NCI-H2107 treated with DMSO at 0.1 percent for 48 hours (cell line): ENCODE measurements at regions not wholly inside any gene's neighbourhood (a gene's known extent, or its start where the extent isn't known, plus 50 kb on each side); places are given as distances from the start of the nearest gene placed in this dataset.
"Not testable (repeated sequence)": the region's sequence is repeated elsewhere in the genome, so short reads cannot be mapped to it uniquely, and the experiment has no call there.

Experiments used
- DNase-seq: peaks from one replicate; lab custom pipeline; 2025; ENCODE audit not compliant: unreplicated experiment; lab: John Stamatoyannopoulos, UW

- no peak for DNase-seq
These were observed 1265.5 kb upstream of the ACVR2A start for GRCh38 chr2:146579147-146579930.

DNA sequence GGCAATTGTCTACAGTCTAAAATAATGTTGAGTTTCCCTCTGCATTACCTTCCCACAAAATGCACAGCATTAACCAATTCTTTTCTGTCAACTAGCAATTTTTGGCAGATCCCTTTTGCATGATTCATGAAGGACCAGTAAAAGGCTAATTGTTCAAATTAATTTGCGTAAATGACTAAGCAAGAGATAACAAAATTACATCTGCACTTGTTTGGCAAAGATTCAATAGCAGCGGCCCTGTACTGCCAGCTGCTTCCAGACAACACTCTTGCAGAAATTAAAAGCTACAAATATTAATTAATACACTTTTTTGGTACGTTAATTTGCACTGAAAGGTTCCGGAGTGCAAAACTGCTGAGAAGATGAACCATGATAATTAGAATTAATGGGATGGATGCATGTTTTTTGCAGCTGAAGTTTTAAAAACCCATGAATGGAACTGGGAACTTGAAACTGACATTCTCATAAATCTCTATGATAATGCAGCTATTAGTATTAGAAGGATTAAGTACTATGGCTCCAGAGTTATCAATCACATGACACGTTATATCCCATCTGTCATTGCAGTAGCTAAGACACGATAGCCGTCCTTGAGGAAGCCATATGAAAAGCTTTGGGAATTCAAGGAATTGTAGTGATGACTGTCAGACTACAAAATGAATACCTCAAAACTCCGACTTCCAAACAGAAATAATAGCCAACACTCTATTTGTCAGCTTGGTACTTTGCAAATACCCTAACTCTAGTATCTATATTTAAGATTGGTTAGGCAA is 1268.3 kb upstream of the ACVR2A start:
- DNase-seq = no peak

GRCh38 chr2:146572598-146572997 is 1272.2 kb upstream of the ACVR2A start:
- DNase-seq = no peak

DNA sequence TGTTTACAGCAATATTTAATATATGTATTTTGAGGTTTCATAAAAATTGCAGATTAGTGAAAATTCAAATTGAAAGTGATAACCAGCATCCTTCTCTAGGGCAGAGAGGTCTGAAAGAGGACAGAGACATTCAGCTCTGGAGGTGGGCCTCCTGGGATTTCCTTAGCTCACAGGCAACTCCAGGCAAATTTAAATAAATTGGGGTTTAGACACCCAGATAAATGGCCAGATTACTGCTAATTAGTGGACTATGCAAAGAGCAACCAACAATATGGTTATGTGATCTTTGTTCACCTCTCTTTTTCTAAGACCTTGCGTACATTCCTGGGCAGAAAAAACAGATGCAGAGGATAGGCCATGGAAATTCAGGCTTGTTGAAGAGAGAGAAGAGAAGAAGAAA is 1282.8 kb upstream of the ACVR2A start:
- no peak for DNase-seq

DNA sequence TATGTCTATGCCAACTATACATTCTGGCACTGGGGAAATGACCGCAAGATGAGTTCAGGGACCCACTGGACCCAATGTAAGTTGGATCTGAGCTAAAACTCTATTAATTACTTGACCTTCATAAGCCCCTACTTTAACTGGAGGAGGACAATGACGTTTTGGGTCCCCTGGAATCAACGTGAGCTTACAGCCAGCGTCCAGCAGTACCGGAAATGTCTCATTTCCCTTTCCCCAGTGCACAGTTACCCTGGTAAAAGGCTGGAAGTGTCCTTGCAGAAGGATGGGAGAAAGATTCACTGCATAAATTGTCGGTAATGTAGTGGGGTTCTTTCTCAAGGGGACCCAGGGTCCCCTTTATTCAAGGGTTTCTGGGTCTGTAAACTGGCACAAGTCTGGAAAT is 1297.6 kb upstream of the ACVR2A start:
- DNase-seq = no peak

DNA sequence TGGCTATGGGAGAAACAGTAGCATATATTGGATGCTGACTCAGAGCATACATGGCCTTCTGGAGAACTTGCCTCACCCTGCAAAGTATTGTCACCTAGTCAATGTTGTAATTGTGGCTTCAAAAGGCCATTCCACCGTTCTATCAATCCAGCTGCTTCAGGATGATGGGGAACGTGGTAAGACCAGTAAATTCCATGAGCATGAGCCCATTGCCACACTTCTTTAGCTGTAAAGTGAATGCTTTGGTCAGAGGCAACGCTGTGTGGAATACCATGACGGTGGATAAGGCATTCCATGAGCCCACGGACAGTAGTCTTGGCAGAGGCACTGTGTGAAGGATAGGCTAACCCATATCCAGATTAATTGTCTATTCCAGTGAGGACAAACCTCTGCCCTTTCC is 1300.1 kb upstream of the ACVR2A start:
- no peak for DNase-seq

GRCh38 chr2:146541896-146542295 is 1302.9 kb upstream of the ACVR2A start:
- DNase-seq = no peak

GRCh38 chr2:146540271-146540932 is 1304.4 kb upstream of the ACVR2A start:
- no peak for DNase-seq

- DNase-seq = not testable (repeated sequence)
These were observed 1305.1 kb upstream of the ACVR2A start for GRCh38 chr2:146539739-146540138.

DNA sequence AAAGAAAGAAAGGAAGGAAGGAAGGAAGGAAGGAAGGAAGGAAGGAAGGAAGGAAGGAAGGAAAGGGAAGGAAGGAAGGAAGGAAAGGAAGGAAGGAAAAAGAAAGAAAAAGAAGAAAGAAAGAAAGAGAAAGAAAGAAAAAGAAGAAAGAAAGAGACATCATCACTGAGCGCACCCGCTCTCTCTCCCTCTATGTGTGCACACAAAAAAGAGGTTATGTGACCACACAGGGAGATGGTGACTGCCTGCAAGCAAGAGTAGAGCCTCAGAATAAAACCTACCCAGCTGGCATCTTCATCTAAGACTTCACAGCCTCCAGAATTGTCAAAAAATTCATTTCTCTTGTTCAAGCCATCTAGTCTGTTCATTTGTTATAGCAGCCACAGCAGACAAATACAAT is 1307.4 kb upstream of the ACVR2A start:
- DNase-seq = no peak

DNA sequence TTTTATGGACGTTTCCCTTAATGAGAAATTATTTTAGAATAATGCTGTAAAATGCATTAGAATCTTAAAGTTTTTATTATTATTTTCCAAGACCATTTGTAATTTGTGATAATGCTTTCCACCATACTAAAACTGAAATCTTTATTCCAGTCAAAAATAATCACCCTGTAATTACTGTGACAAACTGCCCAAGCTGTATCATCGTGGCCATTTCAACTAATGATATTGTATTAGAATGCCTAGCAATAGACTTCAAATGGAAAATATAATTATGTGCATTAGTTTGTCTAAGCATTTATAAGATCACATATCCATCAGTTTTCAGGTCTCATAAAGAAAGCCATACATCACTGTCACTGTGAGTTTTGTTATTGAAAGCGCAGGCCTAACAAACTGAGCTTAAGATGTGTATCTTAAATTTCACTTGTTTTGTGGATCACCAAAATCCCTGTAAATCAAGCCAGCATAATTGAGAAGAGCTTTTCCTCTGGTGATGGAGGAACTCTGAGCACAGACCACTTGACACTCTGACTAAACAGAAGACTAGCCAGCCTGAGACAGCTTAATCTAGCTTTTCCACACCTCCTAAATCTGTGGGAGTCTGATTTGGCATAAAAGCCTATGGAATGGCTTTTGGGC is 1312.2 kb upstream of the ACVR2A start:
- no peak for DNase-seq

DNA sequence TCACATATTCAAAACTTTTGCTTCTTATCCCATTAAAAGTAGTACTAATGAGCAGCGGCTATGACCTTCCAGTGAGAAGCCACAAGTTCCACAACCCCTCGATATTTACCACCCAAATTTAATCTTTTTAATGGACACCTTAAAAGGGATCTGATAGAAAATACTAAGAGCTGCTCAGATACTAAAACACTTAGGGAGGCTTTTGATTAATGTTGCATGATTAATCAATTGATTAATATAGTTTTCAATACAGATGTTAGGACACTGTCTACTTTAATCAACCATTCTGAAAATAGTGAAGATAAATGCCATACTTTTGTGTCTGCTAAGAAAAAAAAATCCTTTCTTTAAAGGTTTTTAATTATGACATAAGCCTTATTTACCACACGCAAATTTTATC is 1312.8 kb upstream of the ACVR2A start:
- DNase-seq = no peak

GRCh38 chr2:146530886-146531285 is 1313.9 kb upstream of the ACVR2A start:
- no peak for DNase-seq

DNA sequence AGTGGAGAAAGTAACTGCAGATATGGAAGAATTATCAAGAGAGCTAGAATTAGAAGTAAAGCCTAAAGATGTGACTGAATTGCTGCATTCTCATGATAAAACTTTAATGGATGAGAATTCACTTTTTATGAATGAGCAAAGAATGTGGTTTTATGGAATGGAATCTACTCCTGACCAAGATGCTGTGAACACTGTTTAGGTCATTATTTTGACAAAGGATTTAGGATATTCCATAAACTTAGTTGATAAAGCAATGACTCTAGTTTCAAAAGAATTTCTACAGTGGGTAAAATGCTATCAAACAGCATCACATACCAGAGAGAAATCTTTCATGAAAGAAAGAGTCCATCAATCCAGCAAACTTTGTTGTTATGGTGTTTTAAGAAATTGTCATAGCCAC is 1317.7 kb upstream of the ACVR2A start:
- no peak for DNase-seq

DNA sequence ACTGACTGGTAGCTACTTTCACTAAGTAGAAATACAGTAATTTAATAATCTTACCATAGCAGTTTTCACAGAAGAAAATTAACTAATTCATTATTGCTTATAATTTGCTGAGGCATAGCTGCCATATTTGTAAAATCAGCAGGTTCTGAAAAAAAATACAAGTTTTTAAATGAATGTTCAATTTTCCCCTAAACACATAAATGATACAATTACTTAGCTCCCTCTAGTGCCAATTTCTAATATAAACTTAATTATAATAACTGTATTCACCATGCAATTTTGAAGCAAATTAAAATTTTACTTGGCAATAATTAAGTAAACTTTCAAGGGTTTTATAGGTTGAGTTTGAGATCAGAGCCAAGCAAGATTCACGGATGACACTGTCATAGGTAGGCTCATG is 1321.6 kb upstream of the ACVR2A start:
- peak; percentile 2 for DNase-seq

DNA sequence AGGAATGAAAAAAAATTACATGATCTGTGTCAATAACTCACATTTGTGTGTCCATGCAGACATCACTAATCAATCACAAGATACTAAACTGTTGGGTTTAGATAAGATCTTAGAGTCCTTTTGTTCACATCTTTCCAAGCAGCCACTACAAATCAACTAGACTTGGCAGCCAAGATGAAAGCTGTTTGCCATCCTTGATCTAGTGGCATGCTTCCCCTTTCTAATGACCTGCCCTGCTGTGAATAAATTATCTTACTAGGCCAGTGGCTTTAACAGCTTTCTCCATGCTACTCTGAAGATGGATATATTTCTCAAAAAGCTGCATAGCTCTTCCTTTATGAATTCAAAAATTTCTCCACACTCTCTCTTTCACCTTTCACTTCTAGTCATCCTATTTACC is 1338.0 kb upstream of the ACVR2A start:
- no peak for DNase-seq

DNA sequence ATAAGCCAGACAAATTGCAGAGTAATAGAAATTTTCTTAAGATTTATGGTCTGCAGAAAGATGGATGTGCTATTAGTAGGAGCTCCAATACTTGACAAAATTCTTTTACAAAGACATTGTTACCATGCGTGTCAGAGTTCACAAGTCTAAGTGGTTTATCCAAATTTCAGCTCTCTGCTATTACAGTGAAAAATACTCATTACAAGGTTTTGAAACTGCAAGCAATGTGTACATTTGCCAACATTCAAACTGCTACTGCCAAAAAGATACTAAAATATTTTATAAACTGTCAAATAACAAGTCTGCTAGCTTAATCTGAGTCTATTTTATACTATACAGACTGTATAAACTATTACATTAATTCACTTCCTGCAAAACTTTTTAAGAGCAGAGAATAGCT is 1341.5 kb upstream of the ACVR2A start:
- DNase-seq = no peak

- DNase-seq = no peak
These were observed 1348.6 kb upstream of the ACVR2A start for GRCh38 chr2:146496248-146496647.

DNA sequence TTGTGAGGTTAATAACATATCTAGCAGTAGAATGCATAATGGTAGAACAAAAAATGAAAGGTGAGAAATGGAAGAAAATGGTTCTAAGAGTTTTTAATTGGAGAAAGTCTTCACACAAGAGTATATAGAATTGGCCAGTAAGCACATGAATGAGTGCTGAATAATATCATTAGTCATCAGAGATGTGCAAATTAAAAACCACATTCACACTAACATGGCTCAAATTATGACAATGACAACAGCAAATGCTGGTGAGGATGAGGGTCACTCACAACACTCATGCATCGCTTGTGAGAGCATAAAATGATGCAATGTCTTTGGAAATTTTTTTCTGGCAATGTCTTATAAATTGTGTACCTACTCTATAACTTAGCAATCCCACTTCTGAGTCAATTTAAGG is 1355.4 kb upstream of the ACVR2A start:
- no peak for DNase-seq

DNA sequence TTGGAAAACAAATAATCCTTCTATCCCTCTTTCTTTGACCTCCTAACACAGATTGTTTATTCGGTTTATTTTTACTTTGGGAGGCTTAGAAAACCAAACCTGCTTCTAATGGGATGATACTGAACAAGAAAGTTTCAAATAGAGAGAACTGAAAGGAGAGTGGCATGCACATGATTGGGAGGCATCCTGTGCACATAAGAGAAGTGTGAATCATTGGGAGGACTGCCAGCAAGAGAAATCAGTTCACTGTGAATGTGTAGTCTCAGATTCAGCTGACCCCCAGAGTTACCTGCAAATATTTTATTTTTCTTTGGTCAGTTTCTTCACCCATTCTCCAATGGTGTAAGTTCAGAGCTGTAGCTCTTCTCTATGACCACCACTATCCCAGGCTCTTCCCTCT is 1363.2 kb upstream of the ACVR2A start:
- no peak for DNase-seq

- DNase-seq = no peak
These were observed 1367.4 kb upstream of the ACVR2A start for GRCh38 chr2:146477383-146477782.

DNA sequence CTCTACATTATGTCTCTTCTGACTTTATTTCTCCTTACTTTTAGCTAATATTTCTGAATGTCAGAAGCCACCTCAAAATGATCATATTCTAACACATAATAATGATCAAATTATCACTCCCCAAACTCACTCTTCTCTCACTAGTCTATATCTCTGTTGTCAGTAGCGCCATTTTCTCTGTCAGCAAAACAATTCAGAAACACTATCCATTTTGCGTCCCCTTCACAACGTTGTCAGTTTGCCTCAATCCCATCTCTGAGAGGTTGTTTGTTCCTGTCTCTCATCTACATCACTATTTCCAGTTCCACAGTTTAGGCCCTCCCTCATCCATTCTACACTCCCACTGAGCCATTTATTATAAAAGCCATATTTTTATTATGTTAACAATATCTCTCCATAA is 1376.3 kb upstream of the ACVR2A start:
- DNase-seq = no peak
